GM21576 (cell line): ENCODE measurements at regions not wholly inside any gene's neighbourhood (a gene's known extent, or its start where the extent isn't known, plus 50 kb on each side); places are given as distances from the start of the nearest gene placed in this dataset.
"Not testable (repeated sequence)": the region's sequence is repeated elsewhere in the genome, so short reads cannot be mapped to it uniquely, and the experiment has no call there.

ENCODE experiments used
- ATAC-seq: cut with Tn5 transposase; IDR thresholded peaks from one replicate; pipeline ENCODE4 v1.9.1; 2021; ENCODE audit warnings: mild to moderate bottlenecking, moderate library complexity; ENCODE audit not compliant: unreplicated experiment

DNA sequence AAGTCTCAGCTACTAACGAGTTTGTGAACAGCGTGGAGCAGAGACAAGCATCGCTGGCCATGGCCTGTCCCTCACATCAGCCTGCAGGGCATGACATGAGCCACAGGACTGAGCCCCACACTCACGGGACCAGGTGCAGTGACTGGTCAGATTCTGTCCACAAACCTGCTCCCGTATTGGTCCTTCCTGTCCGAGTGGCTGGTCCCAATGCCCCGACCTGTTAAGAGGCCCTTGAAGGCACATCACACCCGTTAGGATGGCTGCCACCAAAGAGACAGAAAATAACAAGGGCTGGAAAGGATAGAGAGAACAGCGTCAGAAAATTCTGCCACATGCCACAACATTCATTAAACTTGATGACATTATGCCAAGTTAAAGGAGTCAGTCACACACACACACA is 403.2 kb upstream of the MYT1L start:
- no peak for ATAC-seq

DNA sequence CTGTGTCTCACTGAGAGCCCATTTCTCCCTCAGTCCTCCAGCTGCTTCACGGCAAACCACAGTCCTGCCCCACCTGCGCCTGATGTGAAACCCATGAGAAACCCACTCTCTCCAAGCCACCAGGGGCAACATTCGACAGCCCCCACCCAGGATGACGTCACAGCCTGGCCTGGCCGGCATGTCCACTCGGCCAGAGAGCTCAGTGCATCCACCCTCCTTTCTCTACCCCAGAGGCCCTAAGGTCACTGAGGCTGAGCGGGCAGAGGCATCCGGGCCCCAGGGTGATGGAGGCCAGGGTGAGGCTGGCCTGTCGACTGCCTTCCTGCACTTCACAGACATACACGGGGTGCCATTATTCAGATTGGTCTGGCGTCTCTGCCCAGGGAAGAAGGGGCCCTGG is 402.7 kb upstream of the MYT1L start:
- no peak for ATAC-seq

DNA sequence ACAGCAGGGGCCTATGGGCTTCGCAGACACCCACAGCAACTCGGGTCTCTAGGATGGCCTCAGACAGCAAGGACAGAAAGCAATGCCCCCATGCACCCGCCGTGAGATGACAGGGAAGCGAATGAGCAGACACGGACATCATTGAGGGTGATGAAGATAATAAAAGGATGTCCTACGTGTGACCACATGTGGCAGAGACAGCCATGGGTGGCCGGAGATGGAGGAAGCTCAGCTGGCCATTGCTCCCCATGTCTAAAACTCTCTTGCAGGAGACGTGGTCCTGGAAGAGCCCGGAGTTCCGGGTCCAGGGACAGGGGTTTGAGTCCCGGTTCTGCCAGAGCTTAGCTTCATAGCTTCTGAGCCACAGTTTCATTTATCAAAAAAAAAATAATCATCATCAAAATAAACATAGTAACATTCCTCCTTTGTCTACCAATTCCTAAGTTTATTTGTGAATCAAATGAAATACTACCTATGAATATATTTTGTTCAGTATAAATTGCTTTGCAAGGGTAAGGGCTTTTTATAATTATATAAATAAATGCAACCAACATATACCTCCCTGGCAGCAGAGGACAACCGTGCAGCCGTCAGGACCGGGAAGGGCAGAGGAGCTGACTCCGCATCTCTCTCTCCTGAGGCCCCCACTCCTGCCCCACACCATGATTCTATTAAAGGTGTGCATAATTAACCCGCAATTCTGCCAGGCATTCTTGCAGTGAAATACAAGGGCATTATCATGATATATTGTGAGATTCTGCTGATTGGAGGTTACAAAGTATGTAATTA is 401.4 kb upstream of the MYT1L start:
- no peak for ATAC-seq

DNA sequence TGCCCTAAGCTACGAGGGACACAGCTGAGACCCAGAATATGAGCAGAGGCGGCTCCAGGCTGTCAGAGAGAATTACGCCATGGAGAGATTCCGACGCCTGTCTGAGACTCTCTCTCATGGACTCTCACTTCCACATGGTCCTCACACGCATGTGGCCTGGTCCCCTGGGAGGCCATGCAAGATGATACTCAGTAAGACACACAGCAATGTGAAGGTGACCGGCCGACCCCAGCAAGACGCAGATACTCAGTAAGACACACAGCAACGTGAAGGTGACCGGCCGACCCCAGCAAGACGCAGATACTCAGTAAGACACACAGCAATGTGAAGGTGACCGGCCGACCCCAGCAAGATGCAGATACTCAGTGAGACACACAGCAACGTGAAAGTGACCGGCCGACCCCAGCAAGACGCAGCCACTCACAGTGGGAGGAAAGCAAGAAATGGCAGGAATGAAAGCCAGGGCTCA is 400.8 kb upstream of the MYT1L start:
- no peak for ATAC-seq

DNA sequence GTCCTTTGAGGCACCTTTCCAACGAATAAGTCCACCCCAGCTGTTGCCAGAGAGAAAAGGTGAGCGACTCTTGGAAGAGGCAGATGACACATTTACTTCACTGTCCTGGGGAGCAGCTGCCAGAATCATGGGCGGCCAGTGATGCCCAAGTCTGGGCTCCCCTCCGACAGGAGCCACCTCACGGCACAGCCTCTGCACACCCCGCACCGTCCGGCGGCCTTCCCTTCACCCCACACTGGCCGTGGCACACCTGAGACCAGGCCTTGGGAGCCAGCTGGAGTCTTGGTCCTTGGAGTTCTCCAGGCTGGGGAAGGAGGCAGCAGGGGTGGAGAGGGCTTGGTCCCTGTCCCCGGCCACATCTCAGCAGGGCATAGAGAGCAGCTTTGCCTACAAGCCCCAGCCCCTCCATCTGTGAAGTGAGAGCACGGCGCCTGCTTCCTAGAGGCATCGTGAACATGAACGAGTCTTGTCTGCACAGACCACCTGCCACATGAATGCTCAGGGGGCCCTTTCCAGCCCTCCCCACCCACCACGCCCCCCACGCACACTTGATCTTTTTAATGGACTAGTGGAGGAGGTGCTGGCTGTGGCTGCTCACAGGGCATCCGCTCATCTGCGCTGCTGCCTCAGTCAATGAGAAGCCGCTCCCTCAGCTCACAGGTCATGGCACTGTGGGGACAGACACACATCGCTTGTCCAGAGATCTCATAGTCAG is 400.2 kb upstream of the MYT1L start:
- ATAC-seq = no peak

GRCh38 chr2:2730301-2730833 is 399.3 kb upstream of the MYT1L start:
- no peak for ATAC-seq

- ATAC-seq = no peak
These were observed 398.2 kb upstream of the MYT1L start for GRCh38 chr2:2729246-2729645.

GRCh38 chr2:2728635-2729034 is 397.6 kb upstream of the MYT1L start:
- no peak for ATAC-seq

- ATAC-seq = no peak
These were observed 396.9 kb upstream of the MYT1L start for GRCh38 chr2:2727876-2728511.

GRCh38 chr2:2726163-2726562 is 395.1 kb upstream of the MYT1L start:
- ATAC-seq = no peak

GRCh38 chr2:2723064-2723463 is 392.0 kb upstream of the MYT1L start:
- ATAC-seq = no peak

- no peak for ATAC-seq
These were observed 390.3 kb upstream of the MYT1L start for GRCh38 chr2:2721296-2721835.

- ATAC-seq = not testable (repeated sequence)
These were observed 389.7 kb upstream of the MYT1L start for GRCh38 chr2:2720806-2721205.

- ATAC-seq = no peak
These were observed 389.3 kb upstream of the MYT1L start for GRCh38 chr2:2720351-2720750.

DNA sequence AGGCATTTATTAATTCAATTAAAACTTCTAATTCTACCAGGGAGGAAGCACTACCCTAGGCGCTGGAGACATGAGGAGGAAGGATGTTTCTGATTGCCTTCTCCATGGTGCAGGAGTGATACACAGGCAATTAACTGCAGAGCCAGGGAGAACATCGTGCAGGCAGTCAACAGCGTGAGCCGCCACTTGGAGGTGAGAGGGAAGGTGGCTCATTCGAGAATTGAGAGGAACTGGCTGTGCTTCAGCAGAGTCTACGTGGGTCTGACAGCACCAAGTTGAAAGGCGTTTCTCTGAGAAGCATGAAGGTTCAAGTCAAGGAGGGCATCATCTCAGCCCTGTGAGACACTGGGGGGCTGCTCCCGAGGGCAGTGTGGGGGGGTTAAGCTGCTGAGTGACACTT is 388.7 kb upstream of the MYT1L start:
- ATAC-seq = no peak

DNA sequence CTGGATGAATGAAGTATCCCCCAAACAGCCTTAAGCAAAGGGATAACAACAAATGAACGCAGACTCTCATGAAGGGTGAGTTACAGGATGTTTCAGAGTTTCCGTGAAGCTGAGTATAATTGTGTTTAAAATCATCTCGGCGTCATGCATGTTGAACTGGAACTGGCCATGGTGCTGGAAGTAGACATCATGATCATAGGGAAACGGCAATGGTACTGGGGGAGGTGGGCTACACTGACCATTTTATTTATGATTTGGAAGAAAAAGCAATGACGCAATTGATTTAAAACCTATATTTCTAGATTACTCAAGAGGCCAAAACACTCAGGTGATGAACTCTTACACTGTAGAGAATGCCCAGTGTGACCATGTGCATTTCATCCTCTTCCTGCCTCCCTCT is 387.9 kb upstream of the MYT1L start:
- ATAC-seq = no peak

GRCh38 chr2:2717406-2717805 is 386.3 kb upstream of the MYT1L start:
- ATAC-seq = no peak

DNA sequence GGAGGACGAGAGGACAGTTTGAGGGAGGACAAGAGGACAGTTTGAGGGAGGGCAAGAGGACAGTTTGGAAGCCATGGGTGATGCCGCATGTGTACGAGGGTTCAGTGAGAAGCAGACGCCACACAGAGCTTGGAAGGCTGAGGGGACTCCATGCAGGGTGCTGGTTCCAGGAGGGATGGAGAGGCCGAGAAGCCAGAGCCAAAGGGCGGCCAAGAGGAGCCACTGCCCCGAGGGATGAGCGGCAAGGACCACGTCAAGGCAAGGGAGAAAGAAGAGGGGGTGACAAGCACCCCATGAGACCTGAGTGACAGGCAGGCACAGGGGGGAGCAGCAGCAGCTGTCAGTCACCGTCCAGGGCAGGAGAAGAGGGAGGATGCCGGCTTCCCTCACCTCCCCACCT is 385.7 kb upstream of the MYT1L start:
- ATAC-seq = no peak

GRCh38 chr2:2715036-2715818 is 384.2 kb upstream of the MYT1L start:
- ATAC-seq = no peak

GRCh38 chr2:2714408-2714807 is 383.3 kb upstream of the MYT1L start:
- ATAC-seq = no peak

DNA sequence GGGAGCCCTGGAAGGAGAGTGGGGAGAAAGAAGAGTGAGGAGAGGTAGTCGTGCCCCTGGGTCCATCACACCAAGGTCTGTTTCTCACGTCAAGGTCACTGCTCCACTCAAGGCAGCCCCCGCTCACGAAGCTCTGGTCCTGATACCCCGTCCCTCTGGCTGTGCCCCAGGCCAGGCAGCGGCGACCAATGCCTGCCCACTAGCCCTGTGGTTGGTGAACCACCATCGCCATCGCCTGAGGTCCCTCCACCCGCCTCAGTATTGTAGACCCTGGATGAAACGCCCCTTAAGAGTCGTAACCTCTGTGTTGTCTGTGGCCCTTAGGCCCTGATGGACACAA is 378.3 kb upstream of the MYT1L start:
- ATAC-seq = no peak
